AG09309 (cell line): ENCODE measurements at regions not wholly inside any gene's neighbourhood (a gene's known extent, or its start where the extent isn't known, plus 50 kb on each side); places are given as distances from the start of the nearest gene placed in this dataset.

Source experiments
- DNase-seq: peaks from one replicate; pipeline ENCODE4 v3.0.0-alpha.2; 2010; ENCODE audit warnings: low read depth
- H3K4me3 ChIP-seq: 2 replicates; pipeline ENCODE4 v1.5.1; 2011; ENCODE audit warnings: mild to moderate bottlenecking, low read depth, low read length, moderate library complexity; ENCODE audit not compliant: control insufficient read depth
- TF ChIP-seq, protein P1 (sequence below): IDR thresholded peaks from 2 replicates; pipeline ENCODE4 v1.5.1; 2011; ENCODE audit warnings: mild to moderate bottlenecking, low read depth, low read length, inconsistent platforms; ENCODE audit not compliant: insufficient read depth, control insufficient read depth; ENCODE audit errors: missing control alignments

DNA sequence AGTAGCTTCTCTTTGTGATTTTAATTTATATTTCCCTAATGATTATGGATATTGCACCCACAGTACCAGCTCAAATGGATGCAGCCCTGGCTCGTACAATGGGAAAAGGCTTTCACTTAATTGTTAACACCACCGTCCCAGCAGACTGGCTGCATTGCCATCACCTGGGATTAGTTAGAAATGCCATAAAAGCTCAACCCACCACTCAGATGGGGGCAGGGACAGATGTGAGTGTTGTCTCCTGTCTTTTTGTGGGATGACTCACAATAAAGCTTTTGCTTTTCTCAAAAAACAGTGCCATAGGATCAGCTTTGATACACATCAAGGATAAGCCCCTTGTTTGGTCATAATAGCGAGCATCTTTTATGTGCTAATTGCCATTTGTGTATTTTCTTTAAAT is 729.1 kb downstream of the TNS3 start:
- TF ChIP-seq, protein P1, sequence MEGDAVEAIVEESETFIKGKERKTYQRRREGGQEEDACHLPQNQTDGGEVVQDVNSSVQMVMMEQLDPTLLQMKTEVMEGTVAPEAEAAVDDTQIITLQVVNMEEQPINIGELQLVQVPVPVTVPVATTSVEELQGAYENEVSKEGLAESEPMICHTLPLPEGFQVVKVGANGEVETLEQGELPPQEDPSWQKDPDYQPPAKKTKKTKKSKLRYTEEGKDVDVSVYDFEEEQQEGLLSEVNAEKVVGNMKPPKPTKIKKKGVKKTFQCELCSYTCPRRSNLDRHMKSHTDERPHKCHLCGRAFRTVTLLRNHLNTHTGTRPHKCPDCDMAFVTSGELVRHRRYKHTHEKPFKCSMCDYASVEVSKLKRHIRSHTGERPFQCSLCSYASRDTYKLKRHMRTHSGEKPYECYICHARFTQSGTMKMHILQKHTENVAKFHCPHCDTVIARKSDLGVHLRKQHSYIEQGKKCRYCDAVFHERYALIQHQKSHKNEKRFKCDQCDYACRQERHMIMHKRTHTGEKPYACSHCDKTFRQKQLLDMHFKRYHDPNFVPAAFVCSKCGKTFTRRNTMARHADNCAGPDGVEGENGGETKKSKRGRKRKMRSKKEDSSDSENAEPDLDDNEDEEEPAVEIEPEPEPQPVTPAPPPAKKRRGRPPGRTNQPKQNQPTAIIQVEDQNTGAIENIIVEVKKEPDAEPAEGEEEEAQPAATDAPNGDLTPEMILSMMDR, result no peak
- H3K4me3 ChIP-seq, result no peak overlapping the region
- DNase-seq, result no peak

DNA sequence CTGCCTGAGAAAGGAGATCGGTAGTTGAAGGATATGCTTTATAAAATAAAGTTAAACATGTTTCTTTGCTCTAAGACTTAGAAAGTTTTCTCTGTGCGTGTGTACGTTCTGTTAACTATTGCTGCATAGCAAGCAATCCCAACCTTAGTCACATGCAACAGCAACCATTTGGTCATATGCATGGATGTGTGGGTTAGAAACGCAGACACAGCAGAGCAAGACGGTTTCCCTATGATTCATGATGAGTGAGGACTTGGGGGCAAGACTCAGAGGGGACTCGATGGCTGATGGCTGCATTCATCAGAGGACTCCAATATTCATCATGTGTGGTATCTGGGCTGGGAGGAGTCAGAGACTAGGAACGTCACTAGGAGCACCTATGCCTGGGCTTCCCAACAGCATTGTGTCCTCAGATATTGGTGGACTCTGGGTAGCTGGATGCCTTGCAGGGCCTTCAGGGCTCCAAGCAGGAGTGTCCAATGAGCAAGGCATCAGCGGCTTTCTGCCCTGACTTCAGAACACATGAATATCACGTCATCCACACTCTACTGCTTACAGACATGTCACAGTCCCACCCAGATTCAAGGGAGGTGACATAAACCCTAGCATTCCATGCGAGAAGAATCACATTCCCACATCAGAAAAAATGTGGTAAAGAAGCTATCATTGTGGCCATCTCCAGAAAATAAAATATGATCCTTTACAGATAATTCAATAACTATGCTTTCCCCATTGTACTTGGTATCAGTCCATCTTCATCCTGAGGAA is 731.2 kb downstream of the TNS3 start:
- TF ChIP-seq, protein P1, result no peak
- DNase-seq, result no peak
- H3K4me3 ChIP-seq, result no peak overlapping the region

DNA sequence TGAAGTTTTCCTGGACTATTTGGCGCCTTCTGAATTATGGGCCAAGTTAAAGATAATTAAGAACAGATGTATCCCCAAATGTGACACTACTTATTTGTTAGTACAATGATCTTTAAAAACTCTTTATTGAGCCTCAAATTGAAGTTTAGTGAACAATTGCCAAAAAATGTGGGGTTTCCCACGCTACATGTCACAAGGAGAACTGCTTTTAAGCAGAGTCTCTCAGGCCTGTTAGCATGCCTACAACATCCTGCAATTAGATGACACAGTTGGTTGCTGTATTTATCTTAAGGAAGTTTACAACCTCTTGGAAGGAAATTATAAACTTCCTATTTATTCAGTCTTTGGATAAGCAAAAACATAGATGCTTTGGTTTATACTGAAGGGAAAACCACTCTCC is 733.0 kb downstream of the TNS3 start:
- TF ChIP-seq, protein P1, result no peak
- peak; percentile 78 for DNase-seq

DNA sequence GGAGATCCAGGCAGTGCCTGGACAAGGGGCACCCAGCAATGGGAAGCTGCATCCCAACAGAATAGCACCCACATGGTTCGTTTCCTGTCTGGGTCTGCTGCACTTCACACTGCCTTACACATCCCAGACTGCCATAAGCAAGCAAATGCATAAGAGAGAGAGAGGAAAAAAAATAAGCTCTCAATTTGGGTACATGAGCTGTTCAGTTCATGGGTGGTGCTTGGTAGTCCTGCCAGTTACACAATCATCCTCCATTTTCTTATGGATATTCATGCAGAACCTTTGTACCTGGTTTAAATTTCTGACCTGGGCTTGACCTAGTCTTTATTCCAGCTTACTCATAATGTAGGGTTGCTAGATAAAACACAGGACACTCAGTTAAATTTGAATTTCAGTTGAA is 733.6 kb downstream of the TNS3 start:
- TF ChIP-seq, protein P1, result no peak
- no peak for DNase-seq
- H3K4me3 ChIP-seq, result no peak overlapping the region

More for the DNA sequence above, 733.0 kb downstream of the TNS3 start:
- no peak overlapping the region for H3K4me3 ChIP-seq

DNA sequence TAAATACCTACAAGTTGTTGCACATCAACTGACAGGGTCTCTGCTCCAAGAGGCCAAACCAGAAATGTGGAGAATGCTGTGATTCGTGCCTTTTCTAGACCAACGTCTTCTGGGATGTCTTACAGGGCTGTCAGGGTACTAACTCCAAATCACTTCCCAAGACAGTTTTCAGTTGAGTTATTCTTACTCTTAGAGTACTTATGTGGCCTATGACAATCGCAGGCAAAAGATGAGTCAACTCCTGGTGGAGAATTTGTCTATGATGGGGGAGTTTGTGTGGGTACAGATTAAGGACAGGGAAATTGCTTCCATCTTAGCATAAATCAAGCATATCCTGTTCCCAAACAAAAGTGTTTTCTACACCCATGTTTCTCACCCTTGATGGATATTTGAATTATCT is 734.8 kb downstream of the TNS3 start:
- no peak for DNase-seq
- no peak overlapping the region for H3K4me3 ChIP-seq
- TF ChIP-seq, protein P1, result no peak

DNA sequence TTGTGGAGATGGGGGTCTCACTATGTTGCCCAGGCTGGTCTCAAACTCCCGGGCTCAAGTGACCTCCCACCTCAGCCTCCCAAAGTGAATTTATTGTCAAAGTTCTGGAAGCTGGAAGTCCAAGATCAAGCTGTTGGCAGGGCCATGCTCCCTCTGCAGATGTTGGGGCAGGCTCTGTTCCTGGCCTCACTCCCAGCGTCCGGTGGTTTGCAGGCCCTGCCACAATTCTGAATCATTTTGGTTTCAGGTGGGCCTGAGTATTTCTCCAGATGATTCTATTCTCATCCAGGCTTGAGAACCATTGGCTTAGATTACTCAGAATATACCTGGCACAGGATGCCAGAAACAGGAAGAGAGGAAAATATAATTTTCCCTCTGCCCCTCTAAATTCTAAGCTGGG is 737.4 kb downstream of the TNS3 start:
- no peak for DNase-seq
- no peak overlapping the region for H3K4me3 ChIP-seq
- TF ChIP-seq, protein P1, result no peak
